ENCODE measurements at regions not wholly inside any gene's neighbourhood (a gene's known extent, or its start where the extent isn't known, plus 50 kb on each side); places are given as distances from the start of the nearest gene placed in this dataset.

DNA sequence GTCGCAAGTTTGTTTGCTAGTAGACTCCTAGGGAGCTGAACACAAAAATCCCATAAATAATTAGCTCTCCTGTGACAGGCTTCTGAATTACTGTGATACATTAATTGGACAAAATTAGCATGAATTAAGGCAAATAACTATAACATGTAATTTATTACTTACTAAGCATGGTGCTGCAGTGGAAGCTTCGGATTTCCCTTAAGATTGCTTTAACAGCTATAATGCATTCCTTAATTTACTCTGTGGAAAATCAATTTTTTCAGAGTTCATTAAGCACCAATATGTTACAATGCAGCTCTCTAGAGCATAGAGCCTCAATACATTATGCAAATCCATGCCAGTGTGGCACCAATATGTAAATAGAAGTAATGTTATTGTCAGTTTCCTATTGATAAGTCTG is 201.5 kb downstream of the MDFIC start:
- no peak for DNase-seq (ENCODE audit: extremely low spot score)
- no peak overlapping the region for H3K27ac ChIP-seq (replicated peaks in 1 of 4)
- intact Hi-C loops (cut with DNase I) = no loop called here

DNA sequence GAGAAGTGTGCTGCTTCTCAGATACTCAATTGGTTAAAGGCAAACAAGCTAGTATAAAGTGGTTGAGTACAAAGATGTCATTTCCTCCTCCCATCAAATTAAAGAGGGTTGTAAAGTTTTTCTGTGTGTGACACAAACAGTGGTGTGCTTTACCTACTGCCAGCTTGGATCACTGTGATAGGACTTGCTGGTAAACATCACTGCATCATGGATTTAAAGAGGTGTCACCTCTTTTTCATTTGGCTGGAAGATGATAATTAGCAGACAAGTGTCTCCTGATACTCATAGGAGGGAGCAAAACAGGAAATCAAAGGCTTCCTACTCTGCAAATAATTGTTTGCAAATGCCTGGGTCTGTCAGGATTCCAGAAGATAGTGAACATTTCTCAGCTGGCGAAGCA is 200.5 kb downstream of the MDFIC start:
- intact Hi-C loops (cut with DNase I) = no loop called here
- no peak for DNase-seq (ENCODE audit: extremely low spot score)
- Histone ChIP-seq H3K4me1 (peaks cover 0 to 10% (median 0%) of the 10 kb centered on the region in 4 donors), H3K9me3 (no peaks in the 10 kb centered on the region), H3K4me3 (no peak overlapping the region), H3K36me3 (no peaks in the 10 kb centered on the region), H3K27ac (replicated peaks in 1 of 4) (no peak overlapping the region), H3K27me3 (no peaks in the 10 kb centered on the region)
- WGBS = 64% methylated on average over 1 of the region's 1 CpG
- TF ChIP-seq POLR2AphosphoS5 (IDR thresholded peaks at IDR 0.05) = no peak
- TF ChIP-seq EP300 (IDR thresholded peaks at IDR 0.05) = no peak
- no peak for TF ChIP-seq POLR2A (IDR thresholded peaks at IDR 0.05; ENCODE audit: low read depth)
- TF ChIP-seq, protein P1, sequence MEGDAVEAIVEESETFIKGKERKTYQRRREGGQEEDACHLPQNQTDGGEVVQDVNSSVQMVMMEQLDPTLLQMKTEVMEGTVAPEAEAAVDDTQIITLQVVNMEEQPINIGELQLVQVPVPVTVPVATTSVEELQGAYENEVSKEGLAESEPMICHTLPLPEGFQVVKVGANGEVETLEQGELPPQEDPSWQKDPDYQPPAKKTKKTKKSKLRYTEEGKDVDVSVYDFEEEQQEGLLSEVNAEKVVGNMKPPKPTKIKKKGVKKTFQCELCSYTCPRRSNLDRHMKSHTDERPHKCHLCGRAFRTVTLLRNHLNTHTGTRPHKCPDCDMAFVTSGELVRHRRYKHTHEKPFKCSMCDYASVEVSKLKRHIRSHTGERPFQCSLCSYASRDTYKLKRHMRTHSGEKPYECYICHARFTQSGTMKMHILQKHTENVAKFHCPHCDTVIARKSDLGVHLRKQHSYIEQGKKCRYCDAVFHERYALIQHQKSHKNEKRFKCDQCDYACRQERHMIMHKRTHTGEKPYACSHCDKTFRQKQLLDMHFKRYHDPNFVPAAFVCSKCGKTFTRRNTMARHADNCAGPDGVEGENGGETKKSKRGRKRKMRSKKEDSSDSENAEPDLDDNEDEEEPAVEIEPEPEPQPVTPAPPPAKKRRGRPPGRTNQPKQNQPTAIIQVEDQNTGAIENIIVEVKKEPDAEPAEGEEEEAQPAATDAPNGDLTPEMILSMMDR (IDR thresholded peaks at IDR 0.05) = no peak

More for the DNA sequence above, 201.5 kb downstream of the MDFIC start:
- Histone ChIP-seq H3K27me3 (no peaks in the 10 kb centered on the region), H3K9me3 (no peaks in the 10 kb centered on the region), H3K4me1 (peaks cover 0 to 10% (median 0%) of the 10 kb centered on the region in 4 donors), H3K4me3 (no peak overlapping the region), H3K36me3 (no peaks in the 10 kb centered on the region)
- WGBS = 92% methylated on average over 2 of the region's 2 CpGs
- TF ChIP-seq POLR2AphosphoS5 (IDR thresholded peaks at IDR 0.05) (no peak), EP300 (IDR thresholded peaks at IDR 0.05) (no peak)

GRCh38 chr7:115117748-115118147 is 195.9 kb downstream of the MDFIC start:
- no peak for DNase-seq (ENCODE audit: extremely low spot score)
- H3K4me1 ChIP-seq = peaks cover 0 to 6% (median 0%) of the 10 kb centered on the region in 4 donors
- H3K9me3 ChIP-seq = no peaks in the 10 kb centered on the region
- WGBS = 61% methylated on average over 2 of the region's 2 CpGs
- H3K27ac ChIP-seq (replicated peaks in 1 of 4) = no peak overlapping the region
- TF ChIP-seq POLR2A (IDR thresholded peaks at IDR 0.05; ENCODE audit: low read depth) = no peak
- TF ChIP-seq EP300 (IDR thresholded peaks at IDR 0.05) = no peak
- TF ChIP-seq, protein P1 (IDR thresholded peaks at IDR 0.05) = no peak
- H3K27me3 ChIP-seq = no peaks in the 10 kb centered on the region
- H3K36me3 ChIP-seq = no peaks in the 10 kb centered on the region
- H3K4me3 ChIP-seq = no peak overlapping the region
- intact Hi-C loops (cut with DNase I) = no loop called here

GRCh38 chr7:115116773-115117715 is 195.2 kb downstream of the MDFIC start:
- Histone ChIP-seq H3K27me3 (no peaks in the 10 kb centered on the region), H3K9me3 (no peaks in the 10 kb centered on the region), H3K36me3 (no peaks in the 10 kb centered on the region), H3K27ac (replicated peaks in 1 of 4) (no peak overlapping the region), H3K4me1 (peaks cover 0 to under 1% (median 0%) of the 10 kb centered on the region in 4 donors), H3K4me3 (no peak overlapping the region)
- 90% methylated on average over 5 of the region's 5 CpGs for WGBS
- intact Hi-C loops (cut with DNase I) = no loop called here
- DNase-seq (ENCODE audit: extremely low spot score) = no peak
- no peak for TF ChIP-seq POLR2AphosphoS5 (IDR thresholded peaks at IDR 0.05)
- TF ChIP-seq EP300 (IDR thresholded peaks at IDR 0.05) = no peak
- TF ChIP-seq POLR2A (IDR thresholded peaks at IDR 0.05; ENCODE audit: low read depth) = no peak
- TF ChIP-seq, protein P1 (IDR thresholded peaks at IDR 0.05) = no peak

DNA sequence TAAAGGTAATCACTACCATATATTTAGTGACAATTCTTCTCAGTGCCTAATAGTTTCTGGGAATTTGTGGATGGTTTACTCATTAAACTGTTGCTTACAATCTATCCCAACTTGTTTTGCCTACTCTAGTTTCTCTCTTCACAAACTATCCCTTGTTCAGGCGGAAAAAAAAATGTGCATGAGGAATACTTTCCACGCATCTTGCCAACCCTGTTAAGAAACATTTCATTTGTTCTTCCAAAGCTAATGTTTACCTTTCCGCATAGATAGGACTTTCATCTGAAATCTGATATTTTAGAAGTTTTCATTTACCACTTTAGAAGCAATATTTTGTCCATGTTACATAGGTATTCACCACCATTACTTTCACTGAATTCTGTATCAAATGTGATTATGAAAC is 191.9 kb downstream of the MDFIC start:
- H3K4me3 ChIP-seq = no peak overlapping the region
- H3K9me3 ChIP-seq = no peaks in the 10 kb centered on the region
- 77% methylated on average over 3 of the region's 3 CpGs for WGBS
- H3K27ac ChIP-seq (replicated peaks in 1 of 4) = no peak overlapping the region
- TF ChIP-seq POLR2AphosphoS5 (IDR thresholded peaks at IDR 0.05) (no peak), POLR2A (IDR thresholded peaks at IDR 0.05; ENCODE audit: low read depth) (no peak)
- TF ChIP-seq, protein P1 (IDR thresholded peaks at IDR 0.05) = no peak
- H3K4me1 ChIP-seq = peaks cover 0 to 5% (median 2%) of the 10 kb centered on the region in 4 donors
- H3K36me3 ChIP-seq = no peaks in the 10 kb centered on the region
- no peaks in the 10 kb centered on the region for H3K27me3 ChIP-seq
- intact Hi-C loops (cut with DNase I) = no loop called here
- no peak for DNase-seq (ENCODE audit: extremely low spot score)
